ENCODE measurements at regions not wholly inside any gene's neighbourhood (a gene's known extent, or its start where the extent isn't known, plus 50 kb on each side); places are given as distances from the start of the nearest gene placed in this dataset.

DNA sequence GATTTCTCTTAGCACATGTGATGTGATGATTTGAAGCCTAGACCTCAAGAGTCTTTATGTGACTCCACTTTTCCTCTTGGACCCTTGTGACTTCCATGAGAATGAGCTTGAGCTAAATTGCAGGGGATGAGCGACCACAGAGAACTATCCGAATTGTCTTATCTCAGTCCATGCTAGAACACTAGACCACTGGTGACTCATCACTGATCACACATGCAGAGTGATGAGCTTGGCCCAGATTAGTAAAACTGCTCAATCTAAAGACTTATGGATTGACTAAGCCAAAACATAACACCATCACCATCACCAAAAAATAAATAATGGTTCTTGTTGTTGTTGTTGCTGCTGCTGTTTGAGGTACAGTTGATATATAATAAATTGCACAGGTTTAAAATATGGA lies 114.1 kb upstream of the CFAP20DC start:
- no peak overlapping the region for H2AFZ ChIP-seq
- H3K27ac ChIP-seq, result no peak overlapping the region
- TF ChIP-seq, protein P1, sequence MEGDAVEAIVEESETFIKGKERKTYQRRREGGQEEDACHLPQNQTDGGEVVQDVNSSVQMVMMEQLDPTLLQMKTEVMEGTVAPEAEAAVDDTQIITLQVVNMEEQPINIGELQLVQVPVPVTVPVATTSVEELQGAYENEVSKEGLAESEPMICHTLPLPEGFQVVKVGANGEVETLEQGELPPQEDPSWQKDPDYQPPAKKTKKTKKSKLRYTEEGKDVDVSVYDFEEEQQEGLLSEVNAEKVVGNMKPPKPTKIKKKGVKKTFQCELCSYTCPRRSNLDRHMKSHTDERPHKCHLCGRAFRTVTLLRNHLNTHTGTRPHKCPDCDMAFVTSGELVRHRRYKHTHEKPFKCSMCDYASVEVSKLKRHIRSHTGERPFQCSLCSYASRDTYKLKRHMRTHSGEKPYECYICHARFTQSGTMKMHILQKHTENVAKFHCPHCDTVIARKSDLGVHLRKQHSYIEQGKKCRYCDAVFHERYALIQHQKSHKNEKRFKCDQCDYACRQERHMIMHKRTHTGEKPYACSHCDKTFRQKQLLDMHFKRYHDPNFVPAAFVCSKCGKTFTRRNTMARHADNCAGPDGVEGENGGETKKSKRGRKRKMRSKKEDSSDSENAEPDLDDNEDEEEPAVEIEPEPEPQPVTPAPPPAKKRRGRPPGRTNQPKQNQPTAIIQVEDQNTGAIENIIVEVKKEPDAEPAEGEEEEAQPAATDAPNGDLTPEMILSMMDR (conservative IDR thresholded peaks at IDR 0.05), result no peak
- no peak for TF ChIP-seq EZH2 (IDR thresholded peaks at IDR 0.05; ENCODE audit: low read depth)
- no peaks in the 10 kb centered on the region for H3K36me3 ChIP-seq (ENCODE audit: low read depth)
- no peak overlapping the region for H3K4me2 ChIP-seq
- ChIA-PET POLR2A (ENCODE audit: unreplicated experiment) (no interaction called here), CTCF (no interaction called here)
- H3K9me3 ChIP-seq (ENCODE audit: insufficient read depth, low read depth), result no peaks in the 10 kb centered on the region
- no peaks in the 10 kb centered on the region for H3K9me2 ChIP-seq (ENCODE audit: insufficient read depth)
- no peaks in the 10 kb centered on the region for H3K27me3 ChIP-seq (ENCODE audit: insufficient read depth, low read depth)
- H4K20me1 ChIP-seq (ENCODE audit: insufficient read depth), result no peaks in the 10 kb centered on the region
- intact Hi-C loops (cut with micrococcal nuclease; ENCODE audit: unreplicated experiment), result no loop called here
- no peaks in the 10 kb centered on the region for H3K4me1 ChIP-seq (replicated peaks; ENCODE audit: insufficient read depth)
- no TSS peak for BruUV-seq (replicated peaks)
- no peak for DNase-seq
- H3F3A ChIP-seq (ENCODE audit: insufficient read depth, low read depth), result no peaks in the 10 kb centered on the region
- H3K4me3 ChIP-seq, result no peak overlapping the region
- H3K79me2 ChIP-seq (ENCODE audit: low read depth), result no peaks in the 10 kb centered on the region

DNA sequence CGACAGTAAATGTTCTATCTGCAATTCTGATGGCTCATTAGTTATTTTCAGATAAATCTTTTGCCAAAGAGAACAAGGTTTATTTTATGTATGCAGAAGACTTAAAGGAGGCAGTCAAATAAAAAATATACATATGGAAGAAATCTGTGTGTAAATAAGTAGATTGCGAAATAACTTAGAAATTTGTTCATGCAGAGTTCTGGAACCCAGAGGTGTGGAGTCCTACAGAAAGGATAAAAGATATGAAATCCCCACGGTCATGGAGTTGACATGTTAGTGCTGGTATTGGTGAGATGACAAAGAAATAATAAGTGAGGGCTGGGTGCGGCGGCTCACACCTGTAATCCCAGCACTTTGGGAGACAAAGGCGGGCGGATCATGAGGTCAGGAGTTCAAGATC lies 111.2 kb upstream of the CFAP20DC start:
- Histone ChIP-seq H3K79me2 (ENCODE audit: low read depth) (no peaks in the 10 kb centered on the region), H3K36me3 (ENCODE audit: low read depth) (no peaks in the 10 kb centered on the region), H3K27me3 (ENCODE audit: insufficient read depth, low read depth) (no peaks in the 10 kb centered on the region), H3K4me2 (no peak overlapping the region), H3K4me3 (no peak overlapping the region), H3K9me3 (ENCODE audit: insufficient read depth, low read depth) (no peaks in the 10 kb centered on the region), H3K4me1 (replicated peaks; ENCODE audit: insufficient read depth) (no peaks in the 10 kb centered on the region), H3K9me2 (ENCODE audit: insufficient read depth) (no peaks in the 10 kb centered on the region), H3F3A (ENCODE audit: insufficient read depth, low read depth) (no peaks in the 10 kb centered on the region), H3K27ac (no peak overlapping the region), H4K20me1 (ENCODE audit: insufficient read depth) (no peaks in the 10 kb centered on the region), H2AFZ (no peak overlapping the region)
- intact Hi-C loops (cut with micrococcal nuclease; ENCODE audit: unreplicated experiment), result no loop called here
- ChIA-PET POLR2A (ENCODE audit: unreplicated experiment) (no interaction called here), CTCF (no interaction called here)
- BruUV-seq (replicated peaks), result no TSS peak
- no peak for DNase-seq
- no peak for TF ChIP-seq EZH2 (IDR thresholded peaks at IDR 0.05; ENCODE audit: low read depth)
- TF ChIP-seq, protein P1 (conservative IDR thresholded peaks at IDR 0.05), result no peak

DNA sequence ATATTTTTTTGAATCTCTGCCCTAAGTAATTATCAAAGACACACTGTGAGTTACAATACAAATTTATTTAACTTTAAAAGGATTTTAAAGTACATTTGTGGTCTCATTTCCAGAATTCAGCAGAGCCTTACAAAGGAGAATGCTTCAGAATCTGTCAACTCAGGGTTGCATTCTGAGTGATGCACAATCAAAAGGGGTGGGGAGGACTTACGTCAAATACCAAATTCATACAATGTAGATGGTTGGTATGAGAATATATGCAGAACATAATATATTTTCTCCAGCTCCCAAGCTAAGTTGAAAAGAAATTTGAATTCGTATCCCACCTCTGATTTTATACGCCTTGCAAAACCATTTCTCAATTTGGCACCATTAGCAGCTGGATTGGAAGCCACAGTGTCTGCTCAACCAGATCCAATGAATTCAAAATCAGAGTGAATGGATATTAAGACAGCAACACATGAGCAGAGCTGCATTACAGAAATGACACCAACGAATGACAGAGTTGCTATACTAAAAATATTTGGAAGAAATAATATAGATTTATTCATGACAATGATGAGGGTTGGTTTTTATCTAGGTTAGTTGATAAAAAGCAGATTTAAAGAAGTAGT lies 110.4 kb upstream of the CFAP20DC start:
- Histone ChIP-seq H3K4me3 (no peak overlapping the region), H3K9me3 (ENCODE audit: insufficient read depth, low read depth) (no peaks in the 10 kb centered on the region), H3K4me2 (no peak overlapping the region), H3K79me2 (ENCODE audit: low read depth) (no peaks in the 10 kb centered on the region), H3K4me1 (replicated peaks; ENCODE audit: insufficient read depth) (no peaks in the 10 kb centered on the region), H3F3A (ENCODE audit: insufficient read depth, low read depth) (no peaks in the 10 kb centered on the region), H4K20me1 (ENCODE audit: insufficient read depth) (no peaks in the 10 kb centered on the region), H2AFZ (no peak overlapping the region), H3K27me3 (ENCODE audit: insufficient read depth, low read depth) (no peaks in the 10 kb centered on the region), H3K27ac (no peak overlapping the region), H3K36me3 (ENCODE audit: low read depth) (no peaks in the 10 kb centered on the region), H3K9me2 (ENCODE audit: insufficient read depth) (no peaks in the 10 kb centered on the region)
- BruUV-seq (replicated peaks), result no TSS peak
- TF ChIP-seq EZH2 (IDR thresholded peaks at IDR 0.05; ENCODE audit: low read depth), result no peak
- TF ChIP-seq, protein P1 (conservative IDR thresholded peaks at IDR 0.05), result no peak
- CTCF ChIA-PET, result no interaction called here
- DNase-seq, result no peak
- intact Hi-C loops (cut with micrococcal nuclease; ENCODE audit: unreplicated experiment), result no loop called here
- POLR2A ChIA-PET (ENCODE audit: unreplicated experiment), result no interaction called here

Data from PC-9 (cell line).